Endothelial cell (in vitro differentiated cells): ENCODE measurements at regions not wholly inside any gene's neighbourhood (a gene's known extent, or its start where the extent isn't known, plus 50 kb on each side); places are given as distances from the start of the nearest gene placed in this dataset.

ENCODE experiments used
- DNase-seq: peaks from one replicate; pipeline ENCODE4 v3.0.0; 2021; ENCODE audit warnings: low spot score
- H3K27ac Mint-ChIP-seq: one replicate; pipeline ENCODE4 v1.8.0; 2021; ENCODE audit warnings: mixed read lengths, inconsistent platforms; ENCODE audit not compliant: unreplicated experiment
- H3K27me3 Mint-ChIP-seq: one replicate; pipeline ENCODE4 v1.8.0; 2021; ENCODE audit warnings: mild to moderate bottlenecking, moderate library complexity, mixed read lengths, inconsistent platforms; ENCODE audit not compliant: unreplicated experiment
- H3K36me3 Mint-ChIP-seq: one replicate; pipeline ENCODE4 v1.8.0; 2021; ENCODE audit warnings: mild to moderate bottlenecking, low read depth, mixed read lengths, inconsistent platforms; ENCODE audit not compliant: unreplicated experiment
- H3K4me1 Mint-ChIP-seq: one replicate; pipeline ENCODE4 v1.8.0; 2021; ENCODE audit warnings: mild to moderate bottlenecking, mixed read lengths, inconsistent platforms; ENCODE audit not compliant: unreplicated experiment
- H3K4me3 Mint-ChIP-seq: one replicate; pipeline ENCODE4 v1.8.0; 2021; ENCODE audit warnings: mild to moderate bottlenecking, mixed read lengths, inconsistent platforms; ENCODE audit not compliant: unreplicated experiment
- H3K9me3 Mint-ChIP-seq: one replicate; pipeline ENCODE4 v1.8.0; 2021; ENCODE audit warnings: mixed read lengths, inconsistent platforms; ENCODE audit not compliant: unreplicated experiment
- TF ChIP-seq, protein P1 (sequence below): fragments of 200-600 bp; sonication (generic); IDR thresholded peaks from one replicate; pipeline ENCODE4 v1.5.0; 2021; ENCODE audit warnings: antibody characterized with exemption; ENCODE audit not compliant: unreplicated experiment

DNA sequence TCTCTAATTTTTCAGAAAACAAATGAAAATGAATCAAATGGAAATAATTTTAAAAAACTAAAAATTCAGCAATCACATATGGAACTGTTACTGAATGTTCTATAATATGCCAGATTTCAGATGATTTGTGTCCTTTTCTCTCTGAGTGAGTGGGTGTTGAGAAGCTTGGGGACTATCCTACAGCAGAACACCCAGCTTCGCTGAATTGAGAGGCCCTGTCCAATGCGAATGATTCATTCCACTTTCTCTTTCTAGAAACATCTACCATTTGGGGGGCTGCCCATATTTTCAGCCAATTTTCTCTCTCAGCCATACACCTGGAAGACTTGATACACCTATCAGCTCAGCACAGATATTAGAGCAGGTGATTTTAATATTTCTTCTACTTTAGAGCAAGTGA lies 1666.7 kb downstream of the EFNB2 start:
- H3K4me1 Mint-ChIP-seq, result peaks cover 2% of the 10 kb centered on the region
- no peak for DNase-seq
- H3K36me3 Mint-ChIP-seq, result no peaks in the 10 kb centered on the region
- no peak overlapping the region for H3K27ac Mint-ChIP-seq
- no peak overlapping the region for H3K4me3 Mint-ChIP-seq
- no peaks in the 10 kb centered on the region for H3K9me3 Mint-ChIP-seq
- H3K27me3 Mint-ChIP-seq, result no peaks in the 10 kb centered on the region
- TF ChIP-seq, protein P1, sequence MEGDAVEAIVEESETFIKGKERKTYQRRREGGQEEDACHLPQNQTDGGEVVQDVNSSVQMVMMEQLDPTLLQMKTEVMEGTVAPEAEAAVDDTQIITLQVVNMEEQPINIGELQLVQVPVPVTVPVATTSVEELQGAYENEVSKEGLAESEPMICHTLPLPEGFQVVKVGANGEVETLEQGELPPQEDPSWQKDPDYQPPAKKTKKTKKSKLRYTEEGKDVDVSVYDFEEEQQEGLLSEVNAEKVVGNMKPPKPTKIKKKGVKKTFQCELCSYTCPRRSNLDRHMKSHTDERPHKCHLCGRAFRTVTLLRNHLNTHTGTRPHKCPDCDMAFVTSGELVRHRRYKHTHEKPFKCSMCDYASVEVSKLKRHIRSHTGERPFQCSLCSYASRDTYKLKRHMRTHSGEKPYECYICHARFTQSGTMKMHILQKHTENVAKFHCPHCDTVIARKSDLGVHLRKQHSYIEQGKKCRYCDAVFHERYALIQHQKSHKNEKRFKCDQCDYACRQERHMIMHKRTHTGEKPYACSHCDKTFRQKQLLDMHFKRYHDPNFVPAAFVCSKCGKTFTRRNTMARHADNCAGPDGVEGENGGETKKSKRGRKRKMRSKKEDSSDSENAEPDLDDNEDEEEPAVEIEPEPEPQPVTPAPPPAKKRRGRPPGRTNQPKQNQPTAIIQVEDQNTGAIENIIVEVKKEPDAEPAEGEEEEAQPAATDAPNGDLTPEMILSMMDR, result no peak

DNA sequence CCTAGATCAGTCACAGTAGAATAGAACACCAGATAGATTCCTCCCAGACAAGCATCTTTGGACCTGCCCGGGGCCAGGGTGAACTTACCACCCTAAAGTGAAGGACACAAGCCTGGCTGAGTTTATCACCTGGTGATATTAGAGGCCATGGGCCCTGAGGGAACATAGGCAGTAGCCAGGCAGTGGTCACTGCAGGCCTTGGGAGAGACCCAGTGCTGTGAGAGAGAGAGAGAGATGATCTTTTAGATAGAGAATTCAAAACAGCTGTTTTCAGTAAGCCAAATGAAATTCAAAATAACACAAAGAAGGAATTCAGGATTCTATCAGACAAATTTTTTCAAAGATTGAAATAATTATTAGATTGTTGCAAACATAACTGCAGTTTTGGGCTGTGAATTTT lies 1679.9 kb downstream of the EFNB2 start:
- TF ChIP-seq, protein P1, result no peak
- DNase-seq, result no peak
- no peaks in the 10 kb centered on the region for H3K27me3 Mint-ChIP-seq
- no peaks in the 10 kb centered on the region for H3K9me3 Mint-ChIP-seq
- H3K27ac Mint-ChIP-seq, result no peak overlapping the region
- no peaks in the 10 kb centered on the region for H3K36me3 Mint-ChIP-seq
- H3K4me1 Mint-ChIP-seq, result no peaks in the 10 kb centered on the region
- H3K4me3 Mint-ChIP-seq, result no peak overlapping the region

DNA sequence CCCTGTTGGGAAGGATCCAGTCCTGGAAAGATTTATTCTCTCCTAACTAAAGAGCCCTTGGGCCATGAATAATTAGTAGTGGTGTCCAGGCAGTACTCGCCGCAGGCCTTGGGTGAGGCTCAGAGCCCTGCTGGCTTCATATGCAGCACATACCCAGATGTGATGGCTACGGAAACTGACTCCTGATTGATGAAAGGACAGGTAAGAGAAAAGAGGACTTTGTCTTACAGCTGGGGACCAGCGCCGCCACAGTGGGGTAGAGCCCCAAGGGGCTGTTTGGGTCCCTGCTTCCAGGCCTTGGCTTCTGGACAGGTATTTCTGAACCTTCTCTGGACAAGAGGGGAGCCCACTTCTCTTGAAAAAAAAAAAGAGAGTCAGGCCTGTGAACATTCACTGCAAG lies 1680.8 kb downstream of the EFNB2 start:
- no peak overlapping the region for H3K27ac Mint-ChIP-seq
- DNase-seq, result no peak
- TF ChIP-seq, protein P1, result no peak

DNA sequence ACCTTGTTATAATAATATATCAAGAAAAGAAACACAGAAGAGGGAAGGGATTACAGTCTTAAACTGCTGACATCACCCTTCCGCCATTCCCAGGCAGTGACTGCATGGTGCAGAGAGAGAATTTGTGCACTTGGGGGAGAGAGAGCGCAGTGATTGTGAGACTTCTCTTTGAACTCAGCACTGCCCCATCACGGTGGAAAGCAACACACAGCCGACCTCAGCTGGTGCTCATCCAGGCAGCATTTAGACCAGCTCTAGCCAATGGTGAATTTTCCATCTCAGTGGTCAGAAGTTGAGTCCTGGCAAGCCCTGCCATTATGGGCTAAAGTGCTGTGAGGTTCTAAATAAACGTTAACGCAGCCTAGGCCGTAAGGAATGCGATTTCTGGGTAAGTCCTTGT lies 1681.5 kb downstream of the EFNB2 start:
- Mint-ChIP-seq H3K4me3 (no peak overlapping the region), H3K4me1 (peaks cover 3% of the 10 kb centered on the region), H3K9me3 (no peaks in the 10 kb centered on the region), H3K36me3 (no peaks in the 10 kb centered on the region), H3K27me3 (no peaks in the 10 kb centered on the region), H3K27ac (no peak overlapping the region)
- TF ChIP-seq, protein P1, result no peak
- DNase-seq, result no peak

More for the DNA sequence above, 1680.8 kb downstream of the EFNB2 start:
- Mint-ChIP-seq H3K4me3 (no peak overlapping the region), H3K27me3 (no peaks in the 10 kb centered on the region), H3K36me3 (no peaks in the 10 kb centered on the region), H3K9me3 (no peaks in the 10 kb centered on the region), H3K4me1 (peaks cover 3% of the 10 kb centered on the region)

DNA sequence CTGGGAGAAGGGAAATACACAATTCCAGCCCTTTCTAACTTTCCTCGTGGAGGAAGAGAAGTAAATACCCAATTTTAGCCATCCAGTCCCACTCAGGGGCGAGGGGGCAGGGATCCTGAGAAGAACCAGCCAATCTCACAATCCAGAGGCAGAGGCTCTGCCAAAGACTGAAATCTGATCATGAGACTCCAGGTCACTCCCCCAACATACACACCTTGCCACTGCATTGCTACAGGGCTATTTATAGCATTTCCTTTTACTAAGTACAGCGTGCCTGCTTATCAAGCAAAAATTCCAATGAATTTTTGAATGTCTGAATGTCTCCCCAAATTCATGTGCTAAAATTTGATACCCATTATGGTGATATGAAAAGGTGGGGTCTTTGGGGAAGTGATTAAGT lies 1687.5 kb downstream of the EFNB2 start:
- Mint-ChIP-seq H3K4me3 (no peak overlapping the region), H3K9me3 (no peaks in the 10 kb centered on the region), H3K27ac (no peak overlapping the region), H3K36me3 (no peaks in the 10 kb centered on the region), H3K4me1 (peaks cover 11% of the 10 kb centered on the region), H3K27me3 (no peaks in the 10 kb centered on the region)
- no peak for DNase-seq
- TF ChIP-seq, protein P1, result no peak
